K562 (cell line): ENCODE measurements at regions not wholly inside any gene's neighbourhood (a gene's known extent, or its start where the extent isn't known, plus 50 kb on each side); places are given as distances from the start of the nearest gene placed in this dataset.

Experiments used
- ATAC-seq: fragments of 200-7000 bp; cut with Tn5 transposase; 3 replicates; pipeline ENCODE4 v1.9.1; 2020; ENCODE audit warnings: moderate library complexity
- BruUV-seq: library from RNA; stranded (reverse); fragments of 400-500 nt; replicated peaks from 2 replicates; lab custom pipeline; 2021; lab: Mats Ljungman, UMichigan
- CTCF ChIA-PET: fragments of 300-600 bp; formaldehyde crosslinking; extraction: SDS; loops from one replicate; lab custom pipeline; 2021; ENCODE audit warnings: low intra/inter-chr PET ratio; lab: Yijun Ruan, JAX
- POLR2A ChIA-PET: fragments of 300-600, 350-650 bp; sonication (Branson Sonifier 250); formaldehyde crosslinking; extraction: SDS; loops from one replicate; lab custom pipeline; 2021; ENCODE audit warnings: antibody characterized with exemption, inconsistent platforms; lab: Yijun Ruan, JAX
- DNase-seq, 4 experiments: peaks; one replicate each; pipeline versions ENCODE4 v3.0.0 to v3.0.0-alpha.2; 2011 to 2018; ENCODE audit warnings: low spot score in 3 of 4, mixed read lengths in 3 of 4; ENCODE audit errors: extremely low read depth in 1 of 4
- FAIRE-seq: peaks from 2 replicates; lab custom pipeline; 2011; peaks lifted over from hg19 to GRCh38; lab: Jason Lieb, UNC
- H2AFZ ChIP-seq: 2 replicates; pipeline ENCODE4 v1.6.0; 2011; ENCODE audit warnings: low read depth, low read length, control low read depth, inconsistent platforms
- H3K27ac ChIP-seq: fragments of 200-600 bp; 3 replicates; pipeline ENCODE4 v1.8.0; 2011; ENCODE audit warnings: low read depth, mild to moderate bottlenecking, control low read depth, inconsistent platforms, low read length, moderate library complexity, mixed read lengths; ENCODE audit errors: extremely low read depth
- H3K27me3 ChIP-seq, 2 experiments: fragments of 300-600 bp in 1 of 2; 2 replicates in 1 of 2; 3 replicates in 1 of 2; pipeline versions ENCODE4 v1.6.0 to v1.8.0; 2011; ENCODE audit warnings: inconsistent platforms in 2 of 2, low read length in 2 of 2, mild to moderate bottlenecking in 1 of 2, mixed read lengths in 1 of 2, moderate library complexity in 1 of 2; ENCODE audit not compliant: control insufficient read depth in 2 of 2, insufficient read depth in 2 of 2
- H3K36me3 ChIP-seq: fragments of 300-600 bp; 3 replicates; pipeline ENCODE4 v1.8.0; 2011; ENCODE audit warnings: mild to moderate bottlenecking, low read length, inconsistent platforms; ENCODE audit not compliant: control insufficient read depth, insufficient read depth
- H3K4me1 ChIP-seq, 2 experiments: fragments of 200-600 bp in 1 of 2; replicated peaks in 1 of 2; 2 replicates in 1 of 2; 3 replicates in 1 of 2; pipeline versions ENCODE4 v1.5.1 to v1.8.0; 2011; ENCODE audit warnings: inconsistent platforms in 2 of 2, low read length in 2 of 2, mild to moderate bottlenecking in 1 of 2, mixed read lengths in 1 of 2, moderate library complexity in 1 of 2; ENCODE audit not compliant: control insufficient read depth in 2 of 2, insufficient read depth in 2 of 2
- H3K4me2 ChIP-seq: 2 replicates; pipeline ENCODE4 v1.6.1; 2011; ENCODE audit warnings: low read length, control low read depth, inconsistent platforms, mixed read lengths; ENCODE audit not compliant: insufficient read depth
- H3K4me3 ChIP-seq: fragments of 200-600 bp; sonication (generic), shearing (Covaris generic); 2 replicates; pipeline ENCODE4 v1.5.1; 2016; ENCODE audit warnings: control low read depth, inconsistent platforms
- H3K79me2 ChIP-seq: fragments of 200-600 bp; 3 replicates; pipeline ENCODE4 v1.8.0; 2011; ENCODE audit warnings: low read length, inconsistent platforms; ENCODE audit not compliant: control insufficient read depth, insufficient read depth
- H3K9ac ChIP-seq, 2 experiments: 2 replicates each; pipeline versions ENCODE4 v1.6.0 to v1.6.1; 2011; ENCODE audit warnings: low read depth in 2 of 2, low read length in 2 of 2, control low read depth in 1 of 2, inconsistent platforms in 1 of 2, mild to moderate bottlenecking in 1 of 2, mixed read lengths in 1 of 2; ENCODE audit not compliant: insufficient read depth in 1 of 2
- H3K9me1 ChIP-seq: one replicate; pipeline ENCODE4 v1.6.0; 2011; ENCODE audit warnings: inconsistent platforms, mild to moderate bottlenecking, low read length, moderate library complexity; ENCODE audit not compliant: control insufficient read depth, insufficient read depth
- H3K9me3 ChIP-seq: replicated peaks from 2 replicates; pipeline ENCODE4 v1.5.1; 2011; ENCODE audit warnings: low read depth, low read length, inconsistent platforms; ENCODE audit not compliant: control insufficient read depth, insufficient read depth
- H4K20me1 ChIP-seq: replicated peaks from 2 replicates; pipeline ENCODE4 v1.6.1; 2011; ENCODE audit warnings: low read length, inconsistent platforms, mixed read lengths; ENCODE audit not compliant: control insufficient read depth, insufficient read depth
- CBFA2T3 ChIP-seq: fragments of 450-650 bp; IDR thresholded peaks from 2 replicates; pipeline ENCODE4 v1.6.1; 2017
- CTBP1 ChIP-seq: fragments of 450-650 bp; IDR thresholded peaks from 2 replicates; pipeline ENCODE4 v1.6.1; 2016; ENCODE audit warnings: borderline replicate concordance
- KDM1A ChIP-seq, 2 experiments: fragments of 450-650 bp; IDR thresholded peaks; 2 replicates each; pipeline ENCODE4 v1.6.1; 2016; ENCODE audit warnings: mild to moderate bottlenecking in 2 of 2
- SPI1 ChIP-seq: IDR thresholded peaks from 2 replicates; pipeline ENCODE4 v1.6.1; 2011; ENCODE audit warnings: low read depth, low read length, control low read depth, borderline replicate concordance
- WGBS: fragments of 100-300 bp; shearing (Covaris generic); methylation state at CpG from one replicate; pipeline ENCODE4 v1.1.6; 2016; ENCODE audit warnings: low coverage, mixed read lengths; ENCODE audit not compliant: insufficient coverage; ENCODE audit errors: missing lambda C conversion rate; 5-methylcytosine and 5-hydroxymethylcytosine counted together
- in situ Hi-C: fragments of 300-500 bp; cut with MboI; formaldehyde crosslinking; loops from 4 replicates; pipeline ENCODE4 v1.15.0; 2018; ENCODE audit warnings: inconsistent platforms, mixed read lengths
- intact Hi-C: fragments of 100-400 bp; cut with micrococcal nuclease; formaldehyde crosslinking; loops from 2 replicates; pipeline ENCODE4 v1.14.2; 2022

GRCh38 chr4:126242679-126243390, 928.1 kb downstream of the FAT4 start:
- ATAC-seq (no peak; the same call in 1 of the 3 replicates), DNase-seq (no peak), FAIRE-seq (no peak)
- ChIA-PET CTCF (no interaction called here), POLR2A (no interaction called here)
- peak overlapping the region; percentile 5; the same call in 1 of the 3 replicates for H3K27ac ChIP-seq
- no peak overlapping the region for H3K4me3 ChIP-seq
- in situ Hi-C loops, result no loop called here
- peak overlapping the region; percentile 59; the same call in 1 of the 2 replicates for H2AFZ ChIP-seq
- H4K20me1 ChIP-seq, result no peaks in the 10 kb centered on the region
- no peak overlapping the region for H3K4me2 ChIP-seq
- intact Hi-C loops, result no loop called here
- no TSS peak for BruUV-seq
- H3K79me2 ChIP-seq, result no peaks in the 10 kb centered on the region
- 8% methylated on average over 7 of the region's 7 CpGs for WGBS
- H3K9me1 ChIP-seq, result no peaks in the 10 kb centered on the region
- H3K27me3 ChIP-seq, result no peaks in the 10 kb centered on the region
- no peak overlapping the region for H3K9ac ChIP-seq
- no peaks in the 10 kb centered on the region for H3K9me3 ChIP-seq
- TF ChIP-seq CBFA2T3 (0 out of 2 replicates have a peak, but pooled peaks have one; percentile 28), KDM1A (IDR thresholded peaks at IDR 0.05) (no peak)
- no peaks in the 10 kb centered on the region for H3K4me1 ChIP-seq
- H3K36me3 ChIP-seq, result no peaks in the 10 kb centered on the region

- Histone ChIP-seq H3K27me3 (no peaks in the 10 kb centered on the region), H4K20me1 (no peaks in the 10 kb centered on the region), H2AFZ (0 out of 2 replicates have a peak overlapping the region, but pooled peaks have one; percentile 29), H3K79me2 (no peaks in the 10 kb centered on the region), H3K4me1 (no peaks in the 10 kb centered on the region), H3K4me3 (no peak overlapping the region), H3K9me1 (no peaks in the 10 kb centered on the region), H3K9ac (no peak overlapping the region), H3K36me3 (no peaks in the 10 kb centered on the region), H3K4me2 (no peak overlapping the region), H3K9me3 (no peaks in the 10 kb centered on the region), H3K27ac (no peak overlapping the region)
- POLR2A ChIA-PET, result interaction anchor here (0.6 kb wide), 1 partner anchor 224 kb away, joined by 4 read pairs; no protein-coding TSS in a partner anchor
- WGBS, result 2% methylated on average over 3 of the region's 3 CpGs
- in situ Hi-C loops, result no loop called here
- ATAC-seq (peak; percentile 36; the same call in 1 of the 3 replicates), FAIRE-seq (no peak), DNase-seq (no peak)
- CTCF ChIA-PET, result no interaction called here
- no peak for TF ChIP-seq CTBP1
- TF ChIP-seq SPI1, result 0 out of 2 replicates have a peak, but pooled peaks have one; percentile 19
- no TSS peak for BruUV-seq
- intact Hi-C loops, result no loop called here
Observed at GRCh38 chr4:126247409-126247808, 932.7 kb downstream of the FAT4 start.
